IMR-90 (cell line): ENCODE measurements at regions not wholly inside any gene's neighbourhood (a gene's known extent, or its start where the extent isn't known, plus 50 kb on each side); places are given as distances from the start of the nearest gene placed in this dataset.

Experiments used
- ATAC-seq: fragments of 200-7000 bp; cut with Tn5 transposase; 2 replicates; pipeline ENCODE4 v1.9.1; 2020; ENCODE audit warnings: low read depth, mild to moderate bottlenecking, moderate library complexity
- BruUV-seq: library from RNA; stranded (reverse); fragments of 400-500 nt; replicated peaks from 2 replicates; lab custom pipeline; 2021; lab: Mats Ljungman, UMichigan
- CTCF ChIA-PET: fragments of 300-600 bp; formaldehyde crosslinking; extraction: SDS; loops from one replicate; lab custom pipeline; 2021; ENCODE audit warnings: antibody characterized with exemption; lab: Yijun Ruan, JAX
- POLR2A ChIA-PET: fragments of 300-600 bp; sonication (Branson Sonifier 250); formaldehyde crosslinking; loops from one replicate; lab custom pipeline; 2022; ENCODE audit warnings: antibody characterized with exemption; ENCODE audit not compliant: unreplicated experiment; lab: Charles Lee
- DNase-seq: peaks from one replicate; pipeline ENCODE4 v3.0.0; 2013
- H2AFZ ChIP-seq: replicated peaks from 2 replicates; pipeline ENCODE3; 2013; ENCODE audit warnings: low read length, mild to moderate bottlenecking; ENCODE audit not compliant: poor library complexity
- H2AK5ac ChIP-seq: 2 replicates; pipeline ENCODE4 v1.6.1; 2013; ENCODE audit warnings: low read depth, low read length, inconsistent platforms
- H2AK9ac ChIP-seq: replicated peaks from 2 replicates; pipeline ENCODE3; 2013; ENCODE audit warnings: mild to moderate bottlenecking, low read depth, low read length, moderate library complexity; ENCODE audit not compliant: poor library complexity
- H2BK120ac ChIP-seq: 2 replicates; pipeline ENCODE4 v1.6.1; 2013; ENCODE audit warnings: low read depth, low read length, inconsistent platforms
- H2BK15ac ChIP-seq: 3 replicates; pipeline ENCODE4 v1.6.1; 2013; ENCODE audit warnings: low read depth, low read length, inconsistent platforms
- H2BK20ac ChIP-seq: 2 replicates; pipeline ENCODE4 v1.6.1; 2013; ENCODE audit warnings: low read depth, mild to moderate bottlenecking, inconsistent platforms, low read length, moderate library complexity
- H2BK5ac ChIP-seq: 2 replicates; pipeline ENCODE4 v1.6.1; 2013; ENCODE audit warnings: mild to moderate bottlenecking, low read depth, low read length, inconsistent platforms; ENCODE audit not compliant: poor library complexity, severe bottlenecking
- H3K14ac ChIP-seq: replicated peaks from 2 replicates; pipeline ENCODE4 v1.6.1; 2013; ENCODE audit warnings: low read depth, low read length, inconsistent platforms
- H3K18ac ChIP-seq: 2 replicates; pipeline ENCODE4 v1.6.1; 2013; ENCODE audit warnings: low read depth, low read length, control low read depth
- H3K23ac ChIP-seq: 2 replicates; pipeline ENCODE4 v1.6.1; 2013; ENCODE audit warnings: low read depth, low read length, inconsistent platforms
- H3K27ac ChIP-seq: 2 replicates; pipeline ENCODE4 v1.5.1; 2013; ENCODE audit warnings: mild to moderate bottlenecking, control low read depth, low read length; ENCODE audit not compliant: insufficient read depth
- H3K27me3 ChIP-seq: 2 replicates; pipeline ENCODE4 v1.6.1; 2013; ENCODE audit warnings: low read length; ENCODE audit not compliant: control insufficient read depth, insufficient read depth
- H3K36me3 ChIP-seq: 2 replicates; pipeline ENCODE4 v1.6.1; 2013; ENCODE audit warnings: low read length, mixed read lengths; ENCODE audit not compliant: control insufficient read depth, insufficient read depth
- H3K4ac ChIP-seq: 2 replicates; pipeline ENCODE4 v1.6.1; 2013; ENCODE audit warnings: low read depth, low read length, inconsistent platforms
- H3K4me1 ChIP-seq: 2 replicates; pipeline ENCODE4 v1.6.1; 2013; ENCODE audit warnings: low read length, mixed read lengths; ENCODE audit not compliant: control insufficient read depth, insufficient read depth
- H3K4me2 ChIP-seq: 2 replicates; pipeline ENCODE4 v1.6.1; 2013; ENCODE audit warnings: low read depth, mild to moderate bottlenecking, control low read depth, low read length, moderate library complexity
- H3K4me3 ChIP-seq: 2 replicates; pipeline ENCODE4 v1.5.1; 2013; ENCODE audit warnings: low read depth, mild to moderate bottlenecking, control low read depth, low read length, moderate library complexity; ENCODE audit not compliant: insufficient read depth
- H3K56ac ChIP-seq: 2 replicates; pipeline ENCODE4 v1.6.1; 2013; ENCODE audit warnings: low read length, inconsistent platforms; ENCODE audit not compliant: insufficient read depth; ENCODE audit errors: extremely low read depth
- H3K79me1 ChIP-seq, 2 experiments: 2 replicates each; pipeline ENCODE4 v1.6.1; 2013; ENCODE audit warnings: low read length in 2 of 2, inconsistent platforms in 1 of 2, low read depth in 1 of 2
- H3K9ac ChIP-seq: 2 replicates; pipeline ENCODE4 v1.6.1; 2013; ENCODE audit warnings: low read depth, low read length, control low read depth
- H3K9me1 ChIP-seq: 2 replicates; pipeline ENCODE4 v1.6.1; 2013; ENCODE audit warnings: low read length, inconsistent platforms; ENCODE audit not compliant: insufficient read depth
- H3K9me3 ChIP-seq: 2 replicates; pipeline ENCODE4 v1.6.1; 2013; ENCODE audit warnings: low read length; ENCODE audit not compliant: control insufficient read depth, insufficient read depth
- H4K20me1 ChIP-seq: 2 replicates; pipeline ENCODE4 v1.6.1; 2013; ENCODE audit warnings: low read length, inconsistent platforms; ENCODE audit not compliant: insufficient read depth
- H4K5ac ChIP-seq: 2 replicates; pipeline ENCODE4 v1.6.1; 2013; ENCODE audit warnings: mild to moderate bottlenecking, low read depth, low read length, control low read depth
- H4K8ac ChIP-seq, 2 experiments: 2 replicates each; pipeline ENCODE4 v1.6.1; 2013; ENCODE audit warnings: low read depth in 2 of 2, low read length in 2 of 2, control low read depth in 1 of 2, inconsistent platforms in 1 of 2
- H4K91ac ChIP-seq: 2 replicates; pipeline ENCODE4 v1.6.1; 2013; ENCODE audit warnings: low read depth, low read length, inconsistent platforms; ENCODE audit not compliant: insufficient read depth
- MXI1 ChIP-seq: IDR thresholded peaks from 2 replicates; pipeline ENCODE4 v1.6.1; 2012; ENCODE audit warnings: low read depth, mild to moderate bottlenecking, low read length, moderate library complexity, borderline replicate concordance
- WGBS, 2 experiments: methylation state at CpG; one replicate each; pipeline versions ENCODE4 v1.1.5 to v1.1.7; 2013; ENCODE audit warnings: missing lambda C conversion rate in 2 of 2; ENCODE audit not compliant: insufficient read length in 1 of 2; ENCODE audit errors: extremely low coverage in 2 of 2; 5-methylcytosine and 5-hydroxymethylcytosine counted together
- dilution Hi-C: fragments of 300-500 bp; cut with HindIII; formaldehyde crosslinking; loops from one replicate; pipeline ENCODE4 v1.14.3; 2018; ENCODE audit warnings: low sequenced_read_pairs; ENCODE audit not compliant: unreplicated experiment
- in situ Hi-C: fragments of 300-500 bp; cut with MboI; formaldehyde crosslinking; loops from 3 replicates; pipeline ENCODE4 v1.14.3; 2019; ENCODE audit warnings: low sequenced_read_pairs, inconsistent platforms, mixed read lengths
- intact Hi-C: fragments of 100-400 bp; cut with micrococcal nuclease; formaldehyde crosslinking; loops from 2 replicates; pipeline ENCODE4 v1.10.0; 2022

- Histone ChIP-seq H3K4ac (no peak overlapping the region), H3K4me1 (peaks cover 2% of the 10 kb centered on the region; the same call in 1 of the 2 replicates), H3K4me2 (no peak overlapping the region), H3K9me3 (no peaks in the 10 kb centered on the region), H2BK120ac (no peak overlapping the region), H3K4me3 (no peak overlapping the region), H3K27me3 (no peaks in the 10 kb centered on the region), H2BK20ac (no peak overlapping the region), H3K23ac (no peak overlapping the region), H2BK5ac (no peak overlapping the region), H3K79me1 (no peaks in the 10 kb centered on the region), H3K9me1 (no peaks in the 10 kb centered on the region), H2AK9ac (no peak overlapping the region), H2BK15ac (no peak overlapping the region), H2AFZ (no peak overlapping the region), H4K5ac (no peak overlapping the region), H3K9ac (no peak overlapping the region), H3K36me3 (no peaks in the 10 kb centered on the region), H2AK5ac (no peak overlapping the region), H4K91ac (no peak overlapping the region), H3K56ac (no peak overlapping the region), H4K20me1 (no peaks in the 10 kb centered on the region), H4K8ac (no peak overlapping the region), H3K27ac (no peak overlapping the region), H3K18ac (no peak overlapping the region), H3K14ac (no peak overlapping the region)
- TF ChIP-seq MXI1, result no peak
- ATAC-seq (no peak), DNase-seq (no peak)
- in situ Hi-C loops (no loop called here), dilution Hi-C loops (no loop called here), intact Hi-C loops (no loop called here)
- no TSS peak for BruUV-seq
- 45% methylated on average over 2 of the region's 3 CpGs; no CpG with 5 or more reads in 1 of the 2 experiments for WGBS, 2 experiments
- POLR2A ChIA-PET, result no interaction called here
- CTCF ChIA-PET, result no interaction called here
Measured at GRCh38 chr5:52725808-52726207, 61.9 kb upstream of the ITGA1 start.
